ENCODE measurements at regions not wholly inside any gene's neighbourhood (a gene's known extent, or its start where the extent isn't known, plus 50 kb on each side); places are given as distances from the start of the nearest gene placed in this dataset.

DNA sequence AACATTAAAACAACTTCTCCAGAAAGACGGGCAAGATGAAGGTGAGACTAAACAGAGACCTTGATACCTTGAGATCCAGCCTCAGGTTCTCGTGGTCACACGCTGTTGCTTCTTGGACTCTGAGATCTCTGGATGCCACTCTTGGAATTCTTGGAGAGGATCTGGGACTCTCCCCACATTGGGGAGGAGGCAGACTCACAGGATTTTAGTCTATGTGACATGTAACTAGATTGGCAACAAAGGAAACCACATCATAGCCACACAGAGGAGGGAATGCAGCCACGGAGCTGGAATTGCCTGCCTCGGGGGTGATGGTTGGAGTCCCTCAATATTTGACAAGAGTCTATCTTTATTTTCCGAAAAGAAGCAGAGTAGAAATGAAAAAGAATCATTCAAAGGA lies 78.8 kb upstream of the IGFBP5 start:
- ATAC-seq: no peak
- no peak for TF ChIP-seq CSDC2 (CRISPR knock-in tag; IDR thresholded peaks at IDR 0.05)
- TF ChIP-seq, protein P1, sequence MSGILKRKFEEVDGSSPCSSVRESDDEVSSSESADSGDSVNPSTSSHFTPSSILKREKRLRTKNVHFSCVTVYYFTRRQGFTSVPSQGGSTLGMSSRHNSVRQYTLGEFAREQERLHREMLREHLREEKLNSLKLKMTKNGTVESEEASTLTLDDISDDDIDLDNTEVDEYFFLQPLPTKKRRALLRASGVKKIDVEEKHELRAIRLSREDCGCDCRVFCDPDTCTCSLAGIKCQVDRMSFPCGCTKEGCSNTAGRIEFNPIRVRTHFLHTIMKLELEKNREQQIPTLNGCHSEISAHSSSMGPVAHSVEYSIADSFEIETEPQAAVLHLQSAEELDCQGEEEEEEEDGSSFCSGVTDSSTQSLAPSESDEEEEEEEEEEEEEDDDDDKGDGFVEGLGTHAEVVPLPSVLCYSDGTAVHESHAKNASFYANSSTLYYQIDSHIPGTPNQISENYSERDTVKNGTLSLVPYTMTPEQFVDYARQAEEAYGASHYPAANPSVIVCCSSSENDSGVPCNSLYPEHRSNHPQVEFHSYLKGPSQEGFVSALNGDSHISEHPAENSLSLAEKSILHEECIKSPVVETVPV (CRISPR knock-in tag; IDR thresholded peaks at IDR 0.05): no peak
- no peak for TF ChIP-seq TCF4 (CRISPR knock-in tag; IDR thresholded peaks at IDR 0.05; ENCODE audit: borderline replicate concordance)
- no peak for TF ChIP-seq ESRRG (CRISPR knock-in tag; IDR thresholded peaks at IDR 0.05)
- TF ChIP-seq ZNF8 (CRISPR knock-in tag; IDR thresholded peaks at IDR 0.05): no peak
- TF ChIP-seq PPARA (CRISPR knock-in tag; IDR thresholded peaks at IDR 0.05; ENCODE audit: borderline replicate concordance): no peak
- TF ChIP-seq SNAI2 (CRISPR knock-in tag; IDR thresholded peaks at IDR 0.05): no peak
- TF ChIP-seq ZNF70 (CRISPR knock-in tag; IDR thresholded peaks at IDR 0.05): no peak
- no peak for TF ChIP-seq ARNTL (CRISPR knock-in tag; IDR thresholded peaks at IDR 0.05; ENCODE audit: borderline replicate concordance, low read depth)
- TF ChIP-seq BACH2 (CRISPR knock-in tag; IDR thresholded peaks at IDR 0.05; ENCODE audit: borderline replicate concordance): no peak
- no peak for TF ChIP-seq ZFP30 (CRISPR knock-in tag; IDR thresholded peaks at IDR 0.05)
- TF ChIP-seq GLIS3 (CRISPR knock-in tag; IDR thresholded peaks at IDR 0.05): no peak
- TF ChIP-seq ZFP3 (CRISPR knock-in tag; IDR thresholded peaks at IDR 0.05): no peak
- TF ChIP-seq, protein P2, sequence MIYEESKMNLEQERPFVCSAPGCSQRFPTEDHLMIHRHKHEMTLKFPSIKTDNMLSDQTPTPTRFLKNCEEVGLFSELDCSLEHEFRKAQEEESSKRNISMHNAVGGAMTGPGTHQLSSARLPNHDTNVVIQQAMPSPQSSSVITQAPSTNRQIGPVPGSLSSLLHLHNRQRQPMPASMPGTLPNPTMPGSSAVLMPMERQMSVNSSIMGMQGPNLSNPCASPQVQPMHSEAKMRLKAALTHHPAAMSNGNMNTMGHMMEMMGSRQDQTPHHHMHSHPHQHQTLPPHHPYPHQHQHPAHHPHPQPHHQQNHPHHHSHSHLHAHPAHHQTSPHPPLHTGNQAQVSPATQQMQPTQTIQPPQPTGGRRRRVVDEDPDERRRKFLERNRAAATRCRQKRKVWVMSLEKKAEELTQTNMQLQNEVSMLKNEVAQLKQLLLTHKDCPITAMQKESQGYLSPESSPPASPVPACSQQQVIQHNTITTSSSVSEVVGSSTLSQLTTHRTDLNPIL (CRISPR knock-in tag; IDR thresholded peaks at IDR 0.05; ENCODE audit: low read depth): no peak
- TF ChIP-seq TOX (CRISPR knock-in tag; IDR thresholded peaks at IDR 0.05; ENCODE audit: borderline replicate concordance): no peak
- TF ChIP-seq, protein P3, sequence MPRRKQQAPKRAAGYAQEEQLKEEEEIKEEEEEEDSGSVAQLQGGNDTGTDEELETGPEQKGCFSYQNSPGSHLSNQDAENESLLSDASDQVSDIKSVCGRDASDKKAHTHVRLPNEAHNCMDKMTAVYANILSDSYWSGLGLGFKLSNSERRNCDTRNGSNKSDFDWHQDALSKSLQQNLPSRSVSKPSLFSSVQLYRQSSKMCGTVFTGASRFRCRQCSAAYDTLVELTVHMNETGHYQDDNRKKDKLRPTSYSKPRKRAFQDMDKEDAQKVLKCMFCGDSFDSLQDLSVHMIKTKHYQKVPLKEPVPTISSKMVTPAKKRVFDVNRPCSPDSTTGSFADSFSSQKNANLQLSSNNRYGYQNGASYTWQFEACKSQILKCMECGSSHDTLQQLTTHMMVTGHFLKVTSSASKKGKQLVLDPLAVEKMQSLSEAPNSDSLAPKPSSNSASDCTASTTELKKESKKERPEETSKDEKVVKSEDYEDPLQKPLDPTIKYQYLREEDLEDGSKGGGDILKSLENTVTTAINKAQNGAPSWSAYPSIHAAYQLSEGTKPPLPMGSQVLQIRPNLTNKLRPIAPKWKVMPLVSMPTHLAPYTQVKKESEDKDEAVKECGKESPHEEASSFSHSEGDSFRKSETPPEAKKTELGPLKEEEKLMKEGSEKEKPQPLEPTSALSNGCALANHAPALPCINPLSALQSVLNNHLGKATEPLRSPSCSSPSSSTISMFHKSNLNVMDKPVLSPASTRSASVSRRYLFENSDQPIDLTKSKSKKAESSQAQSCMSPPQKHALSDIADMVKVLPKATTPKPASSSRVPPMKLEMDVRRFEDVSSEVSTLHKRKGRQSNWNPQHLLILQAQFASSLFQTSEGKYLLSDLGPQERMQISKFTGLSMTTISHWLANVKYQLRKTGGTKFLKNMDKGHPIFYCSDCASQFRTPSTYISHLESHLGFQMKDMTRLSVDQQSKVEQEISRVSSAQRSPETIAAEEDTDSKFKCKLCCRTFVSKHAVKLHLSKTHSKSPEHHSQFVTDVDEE (CRISPR knock-in tag; IDR thresholded peaks at IDR 0.05): no peak
- no peak for TF ChIP-seq OSR1 (CRISPR knock-in tag; IDR thresholded peaks at IDR 0.05)
- TF ChIP-seq, protein P4, sequence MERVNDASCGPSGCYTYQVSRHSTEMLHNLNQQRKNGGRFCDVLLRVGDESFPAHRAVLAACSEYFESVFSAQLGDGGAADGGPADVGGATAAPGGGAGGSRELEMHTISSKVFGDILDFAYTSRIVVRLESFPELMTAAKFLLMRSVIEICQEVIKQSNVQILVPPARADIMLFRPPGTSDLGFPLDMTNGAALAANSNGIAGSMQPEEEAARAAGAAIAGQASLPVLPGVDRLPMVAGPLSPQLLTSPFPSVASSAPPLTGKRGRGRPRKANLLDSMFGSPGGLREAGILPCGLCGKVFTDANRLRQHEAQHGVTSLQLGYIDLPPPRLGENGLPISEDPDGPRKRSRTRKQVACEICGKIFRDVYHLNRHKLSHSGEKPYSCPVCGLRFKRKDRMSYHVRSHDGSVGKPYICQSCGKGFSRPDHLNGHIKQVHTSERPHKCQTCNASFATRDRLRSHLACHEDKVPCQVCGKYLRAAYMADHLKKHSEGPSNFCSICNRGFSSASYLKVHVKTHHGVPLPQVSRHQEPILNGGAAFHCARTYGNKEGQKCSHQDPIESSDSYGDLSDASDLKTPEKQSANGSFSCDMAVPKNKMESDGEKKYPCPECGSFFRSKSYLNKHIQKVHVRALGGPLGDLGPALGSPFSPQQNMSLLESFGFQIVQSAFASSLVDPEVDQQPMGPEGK (CRISPR knock-in tag; IDR thresholded peaks at IDR 0.05; ENCODE audit: borderline replicate concordance): no peak
- TF ChIP-seq ZC3H10 (CRISPR knock-in tag; IDR thresholded peaks at IDR 0.05): no peak

DNA sequence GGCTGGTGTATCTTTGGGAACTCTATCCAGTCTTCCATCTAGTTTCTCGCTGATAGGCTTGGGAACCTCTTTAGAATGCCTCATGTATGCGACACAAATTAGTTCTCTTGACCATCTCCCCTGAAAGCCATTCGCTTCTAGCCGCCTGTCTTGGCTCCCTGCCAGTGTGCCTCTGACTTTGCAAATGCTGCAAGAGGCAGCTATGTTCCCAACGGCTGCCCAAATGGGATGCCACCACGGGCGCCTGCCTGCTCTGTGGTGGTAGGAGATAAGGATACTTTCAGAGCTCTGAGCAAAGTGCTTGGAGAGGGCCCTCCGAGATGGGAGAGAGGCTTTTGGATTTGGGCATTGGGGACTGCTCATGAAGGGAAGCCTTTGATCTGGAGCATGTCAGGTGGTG lies 77.7 kb upstream of the IGFBP5 start:
- no peak for ATAC-seq
- TF ChIP-seq PPARA (CRISPR knock-in tag; IDR thresholded peaks at IDR 0.05; ENCODE audit: borderline replicate concordance) (no peak), GLIS3 (CRISPR knock-in tag; IDR thresholded peaks at IDR 0.05) (no peak), TOX (CRISPR knock-in tag; IDR thresholded peaks at IDR 0.05; ENCODE audit: borderline replicate concordance) (no peak), ZFP3 (CRISPR knock-in tag; IDR thresholded peaks at IDR 0.05) (no peak), TCF4 (CRISPR knock-in tag; IDR thresholded peaks at IDR 0.05; ENCODE audit: borderline replicate concordance) (no peak), ARNTL (CRISPR knock-in tag; IDR thresholded peaks at IDR 0.05; ENCODE audit: borderline replicate concordance, low read depth) (no peak), RARB (CRISPR knock-in tag; IDR thresholded peaks at IDR 0.05) (no peak), CSDC2 (CRISPR knock-in tag; IDR thresholded peaks at IDR 0.05) (no peak), ZNF8 (CRISPR knock-in tag; IDR thresholded peaks at IDR 0.05) (no peak)
- TF ChIP-seq, protein P1 (CRISPR knock-in tag; IDR thresholded peaks at IDR 0.05): no peak

DNA sequence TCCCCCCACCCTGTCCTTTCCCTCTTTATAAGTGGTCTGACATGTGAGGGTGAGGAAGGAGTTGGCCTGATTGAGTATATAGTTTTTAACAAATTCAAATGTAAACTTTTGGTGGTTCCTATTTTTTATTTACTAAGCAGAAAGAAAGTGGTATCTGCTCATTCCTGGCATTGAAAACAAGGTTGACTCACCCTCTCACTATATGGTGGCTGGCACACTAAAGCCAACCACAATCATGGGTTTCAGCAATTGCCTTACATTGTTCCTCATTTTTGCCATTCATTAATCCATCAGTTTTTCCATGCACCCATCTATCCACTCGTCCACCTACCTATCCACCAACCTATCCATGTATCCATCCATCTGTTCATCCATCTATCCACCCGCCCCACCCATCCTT lies 75.4 kb upstream of the IGFBP5 start:
- ATAC-seq: no peak
- no peak for TF ChIP-seq TOX (CRISPR knock-in tag; IDR thresholded peaks at IDR 0.05; ENCODE audit: borderline replicate concordance)
- TF ChIP-seq GLIS3 (CRISPR knock-in tag; IDR thresholded peaks at IDR 0.05): no peak
- no peak for TF ChIP-seq CSDC2 (CRISPR knock-in tag; IDR thresholded peaks at IDR 0.05)
- no peak for TF ChIP-seq SNAI2 (CRISPR knock-in tag; IDR thresholded peaks at IDR 0.05)
- TF ChIP-seq RARB (CRISPR knock-in tag; IDR thresholded peaks at IDR 0.05): no peak
- no peak for TF ChIP-seq OSR1 (CRISPR knock-in tag; IDR thresholded peaks at IDR 0.05)
- no peak for TF ChIP-seq ZNF70 (CRISPR knock-in tag; IDR thresholded peaks at IDR 0.05)
- TF ChIP-seq, protein P1 (CRISPR knock-in tag; IDR thresholded peaks at IDR 0.05): no peak
- no peak for TF ChIP-seq BACH2 (CRISPR knock-in tag; IDR thresholded peaks at IDR 0.05; ENCODE audit: borderline replicate concordance)
- TF ChIP-seq ZNF565 (CRISPR knock-in tag; conservative IDR thresholded peaks at IDR 0.05; ENCODE audit: low read depth): no peak
- no peak for TF ChIP-seq ARNTL (CRISPR knock-in tag; IDR thresholded peaks at IDR 0.05; ENCODE audit: borderline replicate concordance, low read depth)
- TF ChIP-seq ZFP3 (CRISPR knock-in tag; IDR thresholded peaks at IDR 0.05): no peak
- TF ChIP-seq, protein P4 (CRISPR knock-in tag; IDR thresholded peaks at IDR 0.05; ENCODE audit: borderline replicate concordance): no peak
- TF ChIP-seq PPARA (CRISPR knock-in tag; IDR thresholded peaks at IDR 0.05; ENCODE audit: borderline replicate concordance): no peak
- TF ChIP-seq ISL1 (CRISPR knock-in tag; IDR thresholded peaks at IDR 0.05): no peak
- no peak for TF ChIP-seq TCF4 (CRISPR knock-in tag; IDR thresholded peaks at IDR 0.05; ENCODE audit: borderline replicate concordance)

Measured in SK-N-SH treated with all-trans-retinoic acid at 6 μM for 48 hours (cell line).